ENCODE measurements at regions not wholly inside any gene's neighbourhood (a gene's known extent, or its start where the extent isn't known, plus 50 kb on each side); places are given as distances from the start of the nearest gene placed in this dataset.
A peak's percentile ranks its signal among the peaks of the same experiment; 100 is the strongest.

- peak in 1 of 2 donors; percentile 60 for ATAC-seq (ENCODE audit: low FRiP score in 2 of 2)
- H3K4me1 ChIP-seq = no peaks in the 10 kb centered on the region
- no peak for DNase-seq
- no peak overlapping the region for H3K27ac ChIP-seq
- H3K4me3 ChIP-seq = no peak overlapping the region
- TF ChIP-seq POLR2A (IDR thresholded peaks at IDR 0.05) (no peak), CTCF (IDR thresholded peaks at IDR 0.05) (peak in 1 of 6 experiments; percentile 25), EP300 (IDR thresholded peaks at IDR 0.05) (no peak)
- no peaks in the 10 kb centered on the region for H3K36me3 ChIP-seq
- no peaks in the 10 kb centered on the region for H3K27me3 ChIP-seq
- 7 to 9% methylated on average over 7 of the region's 7 CpGs for WGBS, 2 donors
- H3K9me3 ChIP-seq = no peaks in the 10 kb centered on the region
Observed at GRCh38 chr6:165889636-165890403, 226.8 kb upstream of the PDE10A start.

- no peak for DNase-seq
- Histone ChIP-seq H3K4me3 (no peak overlapping the region), H3K27me3 (no peaks in the 10 kb centered on the region), H3K4me1 (no peaks in the 10 kb centered on the region), H3K36me3 (no peaks in the 10 kb centered on the region), H3K9me3 (no peaks in the 10 kb centered on the region), H3K27ac (no peak overlapping the region)
- 100% methylated on average over 1 of the region's 1 CpG for WGBS, 2 donors
- TF ChIP-seq EP300 (IDR thresholded peaks at IDR 0.05) (no peak), POLR2AphosphoS5 (IDR thresholded peaks at IDR 0.05) (no peak), CTCF (IDR thresholded peaks at IDR 0.05) (no peak), POLR2A (IDR thresholded peaks at IDR 0.05) (no peak)
- ATAC-seq (ENCODE audit: low FRiP score in 2 of 2) = no peak
Observed at GRCh38 chr6:165886169-165886568, 223.1 kb upstream of the PDE10A start.

- H3K27me3 ChIP-seq = no peaks in the 10 kb centered on the region
- no peak overlapping the region for H3K27ac ChIP-seq
- TF ChIP-seq CTCF (IDR thresholded peaks at IDR 0.05) (peak in 5 of 6 experiments; percentile 65 to 77 (median 72)), POLR2AphosphoS5 (IDR thresholded peaks at IDR 0.05) (no peak)
- no peaks in the 10 kb centered on the region for H3K9me3 ChIP-seq
- DNase-seq = peak; percentile 65 to 92
- ATAC-seq (ENCODE audit: low FRiP score in 2 of 2) = peak; percentile 61 to 93
- H3K4me1 ChIP-seq = no peaks in the 10 kb centered on the region
- no peaks in the 10 kb centered on the region for H3K36me3 ChIP-seq
- whole genome bisulfite sequencing, 2 donors = 35% methylated on average over 30 to 32 of the region's 32 CpGs
- H3K4me3 ChIP-seq = no peak overlapping the region
Observed at GRCh38 chr6:165884813-165885765, 222.0 kb upstream of the PDE10A start.

GRCh38 chr6:165883851-165884640 lies 221.0 kb upstream of the PDE10A start:
- peak in 1 of 2 donors; percentile 55 for ATAC-seq (ENCODE audit: low FRiP score in 2 of 2)
- WGBS, 2 donors = 74 to 83% methylated on average over 16 of the region's 16 CpGs
- Histone ChIP-seq H3K4me3 (no peak overlapping the region), H3K4me1 (no peaks in the 10 kb centered on the region), H3K9me3 (no peaks in the 10 kb centered on the region), H3K27ac (no peak overlapping the region), H3K36me3 (no peaks in the 10 kb centered on the region), H3K27me3 (no peaks in the 10 kb centered on the region)
- DNase-seq = no peak
- TF ChIP-seq EP300 (IDR thresholded peaks at IDR 0.05) (no peak), POLR2AphosphoS5 (IDR thresholded peaks at IDR 0.05) (no peak), POLR2A (IDR thresholded peaks at IDR 0.05) (no peak), CTCF (IDR thresholded peaks at IDR 0.05) (no peak)
